ENCODE measurements at regions not wholly inside any gene's neighbourhood (a gene's known extent, or its start where the extent isn't known, plus 50 kb on each side); places are given as distances from the start of the nearest gene placed in this dataset.

DNA sequence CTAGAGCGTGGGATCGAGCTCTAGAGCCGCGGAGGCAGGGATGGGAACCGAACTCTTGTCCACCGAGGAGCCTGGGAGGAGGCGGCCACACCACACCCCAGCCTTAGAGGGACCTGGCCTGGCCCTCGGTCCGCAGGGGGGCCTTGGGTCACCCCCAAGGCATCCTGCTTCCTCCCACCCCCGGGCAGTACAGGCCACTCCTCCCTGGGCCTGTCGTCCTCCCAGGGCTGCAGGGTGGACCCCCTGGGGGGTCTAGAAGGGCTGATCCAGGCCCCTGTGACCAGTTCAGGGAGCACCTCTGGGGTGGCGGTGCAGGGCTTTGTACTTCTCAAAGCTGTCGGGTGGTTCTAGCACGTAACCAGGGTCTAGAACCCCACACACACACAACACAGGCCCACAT, 79.1 kb upstream of the FBRSL1 start:
- H3K79me2 ChIP-seq (ENCODE audit: insufficient read depth, low read length), result no peaks in the 10 kb centered on the region
- no peak overlapping the region for H3K27ac ChIP-seq (ENCODE audit: low read depth, low read length)
- TF ChIP-seq, protein P1, sequence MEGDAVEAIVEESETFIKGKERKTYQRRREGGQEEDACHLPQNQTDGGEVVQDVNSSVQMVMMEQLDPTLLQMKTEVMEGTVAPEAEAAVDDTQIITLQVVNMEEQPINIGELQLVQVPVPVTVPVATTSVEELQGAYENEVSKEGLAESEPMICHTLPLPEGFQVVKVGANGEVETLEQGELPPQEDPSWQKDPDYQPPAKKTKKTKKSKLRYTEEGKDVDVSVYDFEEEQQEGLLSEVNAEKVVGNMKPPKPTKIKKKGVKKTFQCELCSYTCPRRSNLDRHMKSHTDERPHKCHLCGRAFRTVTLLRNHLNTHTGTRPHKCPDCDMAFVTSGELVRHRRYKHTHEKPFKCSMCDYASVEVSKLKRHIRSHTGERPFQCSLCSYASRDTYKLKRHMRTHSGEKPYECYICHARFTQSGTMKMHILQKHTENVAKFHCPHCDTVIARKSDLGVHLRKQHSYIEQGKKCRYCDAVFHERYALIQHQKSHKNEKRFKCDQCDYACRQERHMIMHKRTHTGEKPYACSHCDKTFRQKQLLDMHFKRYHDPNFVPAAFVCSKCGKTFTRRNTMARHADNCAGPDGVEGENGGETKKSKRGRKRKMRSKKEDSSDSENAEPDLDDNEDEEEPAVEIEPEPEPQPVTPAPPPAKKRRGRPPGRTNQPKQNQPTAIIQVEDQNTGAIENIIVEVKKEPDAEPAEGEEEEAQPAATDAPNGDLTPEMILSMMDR (IDR thresholded peaks at IDR 0.05; ENCODE audit: insufficient read depth, low read depth, low read length), result no peak
- TF ChIP-seq EZH2 (IDR thresholded peaks at IDR 0.05; ENCODE audit: insufficient read depth, low read length), result no peak
- H3K4me2 ChIP-seq (ENCODE audit: low read length), result no peak overlapping the region
- no peaks in the 10 kb centered on the region for H3K36me3 ChIP-seq (ENCODE audit: insufficient read depth, low read length)
- H3K4me3 ChIP-seq (ENCODE audit: insufficient read depth, low read depth, low read length), result no peak overlapping the region
- no peak overlapping the region for H3K9ac ChIP-seq (ENCODE audit: low read length)
- no peak for FAIRE-seq
- no peaks in the 10 kb centered on the region for H3K4me1 ChIP-seq (ENCODE audit: insufficient read depth, low read length)
- no peak for DNase-seq (ENCODE audit: low read depth)
- H3K9me3 ChIP-seq (ENCODE audit: insufficient read depth, low read depth, low read length), result no peaks in the 10 kb centered on the region
- Mint-ChIP-seq H3K27me3 (ENCODE audit: low read depth, unreplicated experiment) (peaks cover 17% of the 10 kb centered on the region), H3K4me1 (ENCODE audit: low read depth, unreplicated experiment) (no peaks in the 10 kb centered on the region), H3K27ac (ENCODE audit: unreplicated experiment) (no peak overlapping the region), H3K36me3 (ENCODE audit: low read depth, unreplicated experiment) (no peaks in the 10 kb centered on the region), H3K9me3 (ENCODE audit: unreplicated experiment) (no peaks in the 10 kb centered on the region), H3K4me3 (ENCODE audit: unreplicated experiment) (no peak overlapping the region)
- no peak overlapping the region for H2AFZ ChIP-seq (ENCODE audit: low read depth, low read length)
- no peaks in the 10 kb centered on the region for H4K20me1 ChIP-seq (ENCODE audit: insufficient read depth, low read length)
- H3K27me3 ChIP-seq (ENCODE audit: insufficient read depth, low read length), result no peaks in the 10 kb centered on the region

DNA sequence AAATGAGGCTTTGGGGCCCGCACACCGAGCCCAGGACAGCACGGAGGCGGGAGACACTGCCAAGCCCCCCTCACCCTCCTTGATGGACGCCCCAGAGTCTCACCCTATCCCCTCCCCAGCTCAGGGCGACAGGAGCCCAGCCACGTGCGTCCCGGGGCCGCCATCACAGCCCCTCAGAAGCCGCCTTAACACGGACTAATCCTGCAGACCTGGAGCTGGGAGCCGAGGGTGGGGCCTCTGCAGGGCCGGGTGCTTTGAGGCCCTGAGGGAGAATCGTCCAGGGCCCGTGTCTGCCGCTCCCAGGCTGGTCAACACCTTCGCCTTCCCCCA, 79.7 kb upstream of the FBRSL1 start:
- DNase-seq (ENCODE audit: low read depth), result no peak
- Histone ChIP-seq H3K27me3 (ENCODE audit: insufficient read depth, low read length) (no peaks in the 10 kb centered on the region), H4K20me1 (ENCODE audit: insufficient read depth, low read length) (no peaks in the 10 kb centered on the region), H3K27ac (ENCODE audit: low read depth, low read length) (no peak overlapping the region), H3K36me3 (ENCODE audit: insufficient read depth, low read length) (no peaks in the 10 kb centered on the region), H3K9me3 (ENCODE audit: insufficient read depth, low read depth, low read length) (no peaks in the 10 kb centered on the region), H2AFZ (ENCODE audit: low read depth, low read length) (no peak overlapping the region), H3K79me2 (ENCODE audit: insufficient read depth, low read length) (no peaks in the 10 kb centered on the region), H3K4me3 (ENCODE audit: insufficient read depth, low read depth, low read length) (no peak overlapping the region), H3K4me2 (ENCODE audit: low read length) (no peak overlapping the region), H3K9ac (ENCODE audit: low read length) (no peak overlapping the region), H3K4me1 (ENCODE audit: insufficient read depth, low read length) (no peaks in the 10 kb centered on the region)
- Mint-ChIP-seq H3K4me3 (ENCODE audit: unreplicated experiment) (no peak overlapping the region), H3K27me3 (ENCODE audit: low read depth, unreplicated experiment) (peaks cover 17% of the 10 kb centered on the region), H3K4me1 (ENCODE audit: low read depth, unreplicated experiment) (no peaks in the 10 kb centered on the region), H3K27ac (ENCODE audit: unreplicated experiment) (no peak overlapping the region), H3K9me3 (ENCODE audit: unreplicated experiment) (no peaks in the 10 kb centered on the region), H3K36me3 (ENCODE audit: low read depth, unreplicated experiment) (no peaks in the 10 kb centered on the region)
- TF ChIP-seq, protein P1 (IDR thresholded peaks at IDR 0.05; ENCODE audit: insufficient read depth, low read depth, low read length), result no peak
- no peak for TF ChIP-seq EZH2 (IDR thresholded peaks at IDR 0.05; ENCODE audit: insufficient read depth, low read length)
- FAIRE-seq, result no peak

DNA sequence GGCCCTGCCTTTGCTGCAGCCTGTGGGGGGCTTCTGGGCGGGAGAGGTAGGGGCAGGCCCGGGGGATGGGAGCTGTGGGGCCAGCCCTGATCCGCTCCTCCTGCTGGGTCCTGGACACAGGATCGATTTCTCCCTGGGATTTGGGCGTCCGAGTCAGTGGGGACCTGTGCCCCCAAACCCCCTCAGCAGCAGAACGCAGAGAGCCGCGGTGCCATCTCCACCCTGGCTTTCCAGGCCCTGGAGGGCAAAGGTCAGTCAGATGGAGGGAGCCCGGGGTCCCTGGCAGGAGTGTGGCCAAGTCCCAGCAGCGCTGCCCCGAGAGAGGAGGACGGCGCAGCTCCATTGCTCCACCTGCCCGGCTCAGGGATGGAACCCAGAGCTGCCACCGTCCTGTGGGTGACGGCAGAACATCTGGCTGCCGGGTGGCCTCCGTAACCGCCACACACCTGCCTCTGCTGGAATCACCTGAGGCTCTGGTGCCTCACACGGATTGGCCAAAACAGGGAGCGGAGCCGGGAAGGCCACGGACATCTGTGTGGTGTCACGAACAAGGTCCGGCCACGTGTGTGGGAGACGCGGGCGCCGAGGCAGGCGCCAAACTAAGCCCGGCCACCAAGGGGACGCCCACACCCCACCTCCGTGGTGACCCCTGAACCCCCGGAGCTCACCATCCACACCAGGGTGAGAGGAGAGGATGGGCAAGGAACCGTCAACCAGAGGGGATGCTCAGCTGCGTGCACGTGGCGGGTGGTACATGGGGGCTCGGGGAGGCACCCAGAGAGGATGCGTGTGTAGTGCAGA, 80.3 kb upstream of the FBRSL1 start:
- H3K27me3 Mint-ChIP-seq (ENCODE audit: low read depth, unreplicated experiment), result peaks cover 17% of the 10 kb centered on the region

More for the DNA sequence above, 80.3 kb upstream of the FBRSL1 start:
- no peak for FAIRE-seq
- H3K79me2 ChIP-seq (ENCODE audit: insufficient read depth, low read length), result no peaks in the 10 kb centered on the region
- no peaks in the 10 kb centered on the region for H3K9me3 ChIP-seq (ENCODE audit: insufficient read depth, low read depth, low read length)
- Mint-ChIP-seq H3K36me3 (ENCODE audit: low read depth, unreplicated experiment) (no peaks in the 10 kb centered on the region), H3K4me1 (ENCODE audit: low read depth, unreplicated experiment) (no peaks in the 10 kb centered on the region), H3K4me3 (ENCODE audit: unreplicated experiment) (no peak overlapping the region), H3K9me3 (ENCODE audit: unreplicated experiment) (no peaks in the 10 kb centered on the region), H3K27ac (ENCODE audit: unreplicated experiment) (no peak overlapping the region)
- no peak overlapping the region for H3K27ac ChIP-seq (ENCODE audit: low read depth, low read length)
- H3K36me3 ChIP-seq (ENCODE audit: insufficient read depth, low read length), result no peaks in the 10 kb centered on the region
- H3K4me2 ChIP-seq (ENCODE audit: low read length), result no peak overlapping the region
- TF ChIP-seq, protein P1 (IDR thresholded peaks at IDR 0.05; ENCODE audit: insufficient read depth, low read depth, low read length), result no peak
- no peak for TF ChIP-seq EZH2 (IDR thresholded peaks at IDR 0.05; ENCODE audit: insufficient read depth, low read length)
- DNase-seq (ENCODE audit: low read depth), result no peak
- no peaks in the 10 kb centered on the region for H3K4me1 ChIP-seq (ENCODE audit: insufficient read depth, low read length)
- no peak overlapping the region for H3K9ac ChIP-seq (ENCODE audit: low read length)
- H2AFZ ChIP-seq (ENCODE audit: low read depth, low read length), result no peak overlapping the region
- H3K4me3 ChIP-seq (ENCODE audit: insufficient read depth, low read depth, low read length), result no peak overlapping the region
- H4K20me1 ChIP-seq (ENCODE audit: insufficient read depth, low read length), result no peaks in the 10 kb centered on the region
- no peaks in the 10 kb centered on the region for H3K27me3 ChIP-seq (ENCODE audit: insufficient read depth, low read length)

Data from astrocyte (in vitro differentiated cells and primary cell).